ENCODE measurements at regions not wholly inside any gene's neighbourhood (a gene's known extent, or its start where the extent isn't known, plus 50 kb on each side); places are given as distances from the start of the nearest gene placed in this dataset.

- TF ChIP-seq CTCF (IDR thresholded peaks at IDR 0.05), result no peak
- Histone ChIP-seq H3K27me3 (ENCODE audit: control insufficient read depth in 2 of 2, insufficient read depth in 2 of 2, low read length in 2 of 2) (no peaks in the 10 kb centered on the region), H3K9ac (ENCODE audit: insufficient read depth, low read length, poor library complexity, severe bottlenecking) (no peak overlapping the region), H2AFZ (ENCODE audit: insufficient read depth, low read depth, low read length, poor library complexity, severe bottlenecking) (no peak overlapping the region), H3K4me2 (replicated peaks; ENCODE audit: extremely low read depth, low read length, poor library complexity, severe bottlenecking) (no peak overlapping the region), H3K4me1 (ENCODE audit: control insufficient read depth in 1 of 2, insufficient read depth in 2 of 2, low read length in 2 of 2) (no peaks in the 10 kb centered on the region), H3K9me3 (replicated peaks in 1 of 2; ENCODE audit: control insufficient read depth in 1 of 2, insufficient read depth in 1 of 2, low read length in 2 of 2) (no peaks in the 10 kb centered on the region), H3K4me3 (replicated peaks in 1 of 3; ENCODE audit: low read depth in 2 of 3, low read length in 3 of 3) (no peak overlapping the region), H3K36me3 (replicated peaks in 1 of 2; ENCODE audit: control insufficient read depth in 1 of 2, insufficient read depth in 2 of 2, low read length in 2 of 2) (no peaks in the 10 kb centered on the region), H3K27ac (ENCODE audit: low read depth in 1 of 2, low read length in 2 of 2) (no peak overlapping the region), H3K79me2 (ENCODE audit: insufficient read depth, low read length) (no peaks in the 10 kb centered on the region), H4K20me1 (ENCODE audit: insufficient read depth, low read length) (no peaks in the 10 kb centered on the region)
- H3K27me3 Mint-ChIP-seq (ENCODE audit: low read depth in 3 of 3), result peaks cover 0 to 4% (median 4%) of the 10 kb centered on the region in 3 donors
- H3K4me1 Mint-ChIP-seq, result no peaks in the 10 kb centered on the region
- intact Hi-C loops (cut with micrococcal nuclease), result no loop called here
- DNase-seq, result no peak
- no CpG with 5 or more reads among the region's 3 CpGs for WGBS (ENCODE audit: insufficient coverage)
- peaks cover 0 to 6% (median 3%) of the 10 kb centered on the region in 7 donors for H3K9me3 Mint-ChIP-seq
- H3K27ac Mint-ChIP-seq, result no peak overlapping the region
- H3K4me3 Mint-ChIP-seq, result no peak overlapping the region
- H3K36me3 Mint-ChIP-seq, result no peaks in the 10 kb centered on the region
Measured at GRCh38 chr15:39040861-39041260, 476.2 kb upstream of the RASGRP1 start.

GRCh38 chr15:39041979-39042495 lies 477.4 kb upstream of the RASGRP1 start:
- Histone ChIP-seq H3K27ac (ENCODE audit: low read depth in 1 of 2, low read length in 2 of 2) (no peak overlapping the region), H3K4me3 (replicated peaks in 1 of 3; ENCODE audit: low read depth in 2 of 3, low read length in 3 of 3) (no peak overlapping the region), H3K4me1 (ENCODE audit: control insufficient read depth in 1 of 2, insufficient read depth in 2 of 2, low read length in 2 of 2) (no peaks in the 10 kb centered on the region), H3K9me3 (replicated peaks in 1 of 2; ENCODE audit: control insufficient read depth in 1 of 2, insufficient read depth in 1 of 2, low read length in 2 of 2) (peaks cover 0 to 1% of the 10 kb centered on the region in 2 donors), H3K36me3 (replicated peaks in 1 of 2; ENCODE audit: control insufficient read depth in 1 of 2, insufficient read depth in 2 of 2, low read length in 2 of 2) (no peaks in the 10 kb centered on the region), H3K27me3 (ENCODE audit: control insufficient read depth in 2 of 2, insufficient read depth in 2 of 2, low read length in 2 of 2) (no peaks in the 10 kb centered on the region), H2AFZ (ENCODE audit: insufficient read depth, low read depth, low read length, poor library complexity, severe bottlenecking) (no peak overlapping the region), H3K4me2 (replicated peaks; ENCODE audit: extremely low read depth, low read length, poor library complexity, severe bottlenecking) (no peak overlapping the region), H4K20me1 (ENCODE audit: insufficient read depth, low read length) (no peaks in the 10 kb centered on the region), H3K79me2 (ENCODE audit: insufficient read depth, low read length) (no peaks in the 10 kb centered on the region), H3K9ac (ENCODE audit: insufficient read depth, low read length, poor library complexity, severe bottlenecking) (no peak overlapping the region)
- Mint-ChIP-seq H3K27ac (no peak overlapping the region), H3K4me3 (no peak overlapping the region), H3K4me1 (no peaks in the 10 kb centered on the region), H3K36me3 (no peaks in the 10 kb centered on the region), H3K27me3 (ENCODE audit: low read depth in 3 of 3) (peaks cover 0 to 4% (median 4%) of the 10 kb centered on the region in 3 donors), H3K9me3 (peaks cover 0 to 5% (median 2%) of the 10 kb centered on the region in 7 donors)
- intact Hi-C loops (cut with micrococcal nuclease), result no loop called here
- TF ChIP-seq CTCF (IDR thresholded peaks at IDR 0.05), result no peak
- DNase-seq, result no peak
- no CpG with 5 or more reads among the region's 4 CpGs for WGBS (ENCODE audit: insufficient coverage)
